ENCODE measurements at regions not wholly inside any gene's neighbourhood (a gene's known extent, or its start where the extent isn't known, plus 50 kb on each side); places are given as distances from the start of the nearest gene placed in this dataset.

- TF ChIP-seq, protein P1, sequence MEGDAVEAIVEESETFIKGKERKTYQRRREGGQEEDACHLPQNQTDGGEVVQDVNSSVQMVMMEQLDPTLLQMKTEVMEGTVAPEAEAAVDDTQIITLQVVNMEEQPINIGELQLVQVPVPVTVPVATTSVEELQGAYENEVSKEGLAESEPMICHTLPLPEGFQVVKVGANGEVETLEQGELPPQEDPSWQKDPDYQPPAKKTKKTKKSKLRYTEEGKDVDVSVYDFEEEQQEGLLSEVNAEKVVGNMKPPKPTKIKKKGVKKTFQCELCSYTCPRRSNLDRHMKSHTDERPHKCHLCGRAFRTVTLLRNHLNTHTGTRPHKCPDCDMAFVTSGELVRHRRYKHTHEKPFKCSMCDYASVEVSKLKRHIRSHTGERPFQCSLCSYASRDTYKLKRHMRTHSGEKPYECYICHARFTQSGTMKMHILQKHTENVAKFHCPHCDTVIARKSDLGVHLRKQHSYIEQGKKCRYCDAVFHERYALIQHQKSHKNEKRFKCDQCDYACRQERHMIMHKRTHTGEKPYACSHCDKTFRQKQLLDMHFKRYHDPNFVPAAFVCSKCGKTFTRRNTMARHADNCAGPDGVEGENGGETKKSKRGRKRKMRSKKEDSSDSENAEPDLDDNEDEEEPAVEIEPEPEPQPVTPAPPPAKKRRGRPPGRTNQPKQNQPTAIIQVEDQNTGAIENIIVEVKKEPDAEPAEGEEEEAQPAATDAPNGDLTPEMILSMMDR (IDR thresholded peaks at IDR 0.05; ENCODE audit: low read depth, low read length), result no peak
- DNase-seq (ENCODE audit: extremely low read depth, low read depth), result no peak
These were observed 235.8 kb downstream of the RBM43 start for GRCh38 chr2:151025816-151026215.

DNA sequence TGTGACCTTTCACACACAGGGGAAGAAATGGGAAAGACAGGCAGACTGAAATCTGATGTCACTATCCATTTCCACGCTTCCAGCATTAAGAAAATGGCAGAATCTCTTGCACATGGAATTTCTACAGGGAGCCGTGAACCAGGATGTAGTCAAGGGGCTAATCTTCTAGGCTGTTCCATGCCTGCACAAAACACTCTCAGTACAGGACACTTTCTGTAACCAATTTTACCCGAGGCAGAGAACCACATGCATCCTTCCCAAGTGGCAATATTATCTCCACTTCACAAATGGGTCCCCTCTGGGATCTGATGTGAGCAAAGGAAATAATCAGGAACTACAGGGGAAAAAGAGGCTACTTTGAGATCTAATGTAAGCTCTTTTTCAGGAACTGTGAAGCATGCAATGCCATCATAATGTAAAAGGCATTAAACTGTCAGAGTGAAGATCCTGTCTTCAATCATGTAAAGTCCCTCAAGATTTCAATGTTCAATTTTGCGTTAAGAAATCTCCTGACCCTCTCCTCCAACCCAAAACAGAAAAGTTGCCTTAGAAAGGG, 236.9 kb downstream of the RBM43 start:
- no peak for DNase-seq (ENCODE audit: extremely low read depth, low read depth)
- TF ChIP-seq, protein P1 (IDR thresholded peaks at IDR 0.05; ENCODE audit: low read depth, low read length), result no peak

GRCh38 chr2:151021747-151022452, 239.8 kb downstream of the RBM43 start:
- TF ChIP-seq, protein P1 (IDR thresholded peaks at IDR 0.05; ENCODE audit: low read depth, low read length), result no peak
- no peak for DNase-seq (ENCODE audit: extremely low read depth, low read depth)

- DNase-seq (ENCODE audit: extremely low read depth, low read depth), result no peak
- TF ChIP-seq, protein P1 (IDR thresholded peaks at IDR 0.05; ENCODE audit: low read depth, low read length), result no peak
These were observed 241.3 kb downstream of the RBM43 start for GRCh38 chr2:151020411-151020810.

GRCh38 chr2:151009437-151010175, 252.1 kb downstream of the RBM43 start:
- TF ChIP-seq, protein P1 (IDR thresholded peaks at IDR 0.05; ENCODE audit: low read depth, low read length), result no peak
- no peak for DNase-seq (ENCODE audit: extremely low read depth, low read depth)

- TF ChIP-seq, protein P1 (IDR thresholded peaks at IDR 0.05; ENCODE audit: low read depth, low read length), result no peak
These were observed 254.3 kb downstream of the RBM43 start for GRCh38 chr2:151007365-151007764.

More at GRCh38 chr2:151007365-151007764, 254.3 kb downstream of the RBM43 start:
- DNase-seq (ENCODE audit: extremely low read depth, low read depth), result no peak

Data from AG09319 (cell line).